ENCODE measurements at regions not wholly inside any gene's neighbourhood (a gene's known extent, or its start where the extent isn't known, plus 50 kb on each side); places are given as distances from the start of the nearest gene placed in this dataset.

DNA sequence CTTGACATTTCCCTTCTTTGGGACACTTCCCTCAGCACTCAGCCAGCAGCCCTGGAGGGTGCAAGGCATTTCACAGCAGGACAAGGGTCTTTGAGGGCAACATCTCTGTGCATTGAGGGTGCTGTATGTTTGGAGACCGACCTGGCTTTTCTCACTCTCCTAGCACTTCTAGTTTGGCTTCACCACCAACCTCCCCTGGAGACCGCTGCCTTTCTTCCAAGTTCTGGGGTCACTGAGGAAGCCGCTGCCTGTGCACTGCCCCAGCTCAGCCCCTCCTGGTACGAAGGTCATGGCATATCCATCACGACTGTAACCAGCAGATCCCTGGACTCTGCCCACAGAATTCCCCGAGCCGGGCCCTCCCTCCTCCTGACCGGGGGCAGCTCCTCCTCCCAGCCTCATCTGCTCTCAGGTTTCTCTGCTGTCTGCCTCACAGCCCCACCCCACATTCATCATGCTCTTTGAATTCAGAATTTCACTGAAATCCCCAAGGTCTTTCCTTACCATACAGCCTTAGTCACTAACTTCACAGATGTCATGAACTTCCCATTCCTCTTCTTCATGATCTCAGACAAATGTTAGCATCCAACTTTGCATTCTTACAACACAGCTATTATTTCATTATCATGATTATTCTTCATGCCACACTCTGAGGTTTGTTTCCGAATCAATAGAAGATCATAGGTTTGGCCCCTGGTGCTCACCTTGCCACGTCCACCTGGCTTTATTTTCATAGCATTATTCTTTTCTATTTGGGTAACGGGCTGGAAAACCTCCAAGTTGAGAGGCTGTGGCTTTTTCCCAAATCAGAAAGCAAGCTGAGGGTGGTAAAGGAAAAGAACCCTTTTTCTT, 113.0 kb upstream of the COPS8 start (continued):
- TF ChIP-seq BRF2 (CRISPR knock-in tag; IDR thresholded peaks at IDR 0.05) (0 out of 2 replicates have a peak, but pooled peaks have one; percentile 67), ZSCAN25 (CRISPR knock-in tag; IDR thresholded peaks at IDR 0.05) (peak; percentile 56; the same call in 1 of the 2 replicates), ELK4 (CRISPR knock-in tag; IDR thresholded peaks at IDR 0.05; ENCODE audit: borderline replicate concordance) (no peak), PBX2 (CRISPR knock-in tag; IDR thresholded peaks at IDR 0.05) (no peak; the same call in 1 of the 2 replicates), ZNF558 (CRISPR knock-in tag; IDR thresholded peaks at IDR 0.05; ENCODE audit: borderline replicate concordance) (no peak), NCOA1 (CRISPR knock-in tag; IDR thresholded peaks at IDR 0.05) (0 out of 2 replicates have a peak, but pooled peaks have one; percentile 58), ZNF329 (CRISPR knock-in tag; IDR thresholded peaks at IDR 0.05; ENCODE audit: low read depth) (no peak), SIX1 (CRISPR knock-in tag; IDR thresholded peaks at IDR 0.05; ENCODE audit: borderline replicate concordance) (peak; percentile 91), MIXL1 (CRISPR knock-in tag; IDR thresholded peaks at IDR 0.05) (peak; percentile 11; the same call in 1 of the 2 replicates), SOX13 (IDR thresholded peaks at IDR 0.05) (no peak), SOX13 (CRISPR knock-in tag; conservative IDR thresholded peaks at IDR 0.05 in 1 of 2, IDR thresholded peaks at IDR 0.05 in 1 of 2) (no peak; a peak in 1 of 4 replicates), SAP130 (CRISPR knock-in tag; IDR thresholded peaks at IDR 0.05; ENCODE audit: low read depth) (peak; percentile 73), DRAP1 (CRISPR knock-in tag; IDR thresholded peaks at IDR 0.05) (peak; percentile 68; the same call in 1 of the 2 replicates), ZNF572 (CRISPR knock-in tag; IDR thresholded peaks at IDR 0.05) (no peak; the same call in 1 of the 2 replicates), TARDBP (CRISPR knock-in tag; IDR thresholded peaks at IDR 0.05) (peak; percentile 60; the same call in 1 of the 2 replicates), KAT8 (CRISPR knock-in tag; IDR thresholded peaks at IDR 0.05) (no peak), ETV5 (CRISPR knock-in tag; IDR thresholded peaks at IDR 0.05; ENCODE audit: borderline replicate concordance) (peak; percentile 26; the same call in 1 of the 2 replicates), ZNF569 (CRISPR knock-in tag; IDR thresholded peaks at IDR 0.05; ENCODE audit: borderline replicate concordance) (no peak), ZNF331 (CRISPR knock-in tag; IDR thresholded peaks at IDR 0.05) (peak; percentile 63; the same call in 1 of the 2 replicates), PPARG (CRISPR knock-in tag; conservative IDR thresholded peaks at IDR 0.05) (no peak)
- TF ChIP-seq, protein P1, sequence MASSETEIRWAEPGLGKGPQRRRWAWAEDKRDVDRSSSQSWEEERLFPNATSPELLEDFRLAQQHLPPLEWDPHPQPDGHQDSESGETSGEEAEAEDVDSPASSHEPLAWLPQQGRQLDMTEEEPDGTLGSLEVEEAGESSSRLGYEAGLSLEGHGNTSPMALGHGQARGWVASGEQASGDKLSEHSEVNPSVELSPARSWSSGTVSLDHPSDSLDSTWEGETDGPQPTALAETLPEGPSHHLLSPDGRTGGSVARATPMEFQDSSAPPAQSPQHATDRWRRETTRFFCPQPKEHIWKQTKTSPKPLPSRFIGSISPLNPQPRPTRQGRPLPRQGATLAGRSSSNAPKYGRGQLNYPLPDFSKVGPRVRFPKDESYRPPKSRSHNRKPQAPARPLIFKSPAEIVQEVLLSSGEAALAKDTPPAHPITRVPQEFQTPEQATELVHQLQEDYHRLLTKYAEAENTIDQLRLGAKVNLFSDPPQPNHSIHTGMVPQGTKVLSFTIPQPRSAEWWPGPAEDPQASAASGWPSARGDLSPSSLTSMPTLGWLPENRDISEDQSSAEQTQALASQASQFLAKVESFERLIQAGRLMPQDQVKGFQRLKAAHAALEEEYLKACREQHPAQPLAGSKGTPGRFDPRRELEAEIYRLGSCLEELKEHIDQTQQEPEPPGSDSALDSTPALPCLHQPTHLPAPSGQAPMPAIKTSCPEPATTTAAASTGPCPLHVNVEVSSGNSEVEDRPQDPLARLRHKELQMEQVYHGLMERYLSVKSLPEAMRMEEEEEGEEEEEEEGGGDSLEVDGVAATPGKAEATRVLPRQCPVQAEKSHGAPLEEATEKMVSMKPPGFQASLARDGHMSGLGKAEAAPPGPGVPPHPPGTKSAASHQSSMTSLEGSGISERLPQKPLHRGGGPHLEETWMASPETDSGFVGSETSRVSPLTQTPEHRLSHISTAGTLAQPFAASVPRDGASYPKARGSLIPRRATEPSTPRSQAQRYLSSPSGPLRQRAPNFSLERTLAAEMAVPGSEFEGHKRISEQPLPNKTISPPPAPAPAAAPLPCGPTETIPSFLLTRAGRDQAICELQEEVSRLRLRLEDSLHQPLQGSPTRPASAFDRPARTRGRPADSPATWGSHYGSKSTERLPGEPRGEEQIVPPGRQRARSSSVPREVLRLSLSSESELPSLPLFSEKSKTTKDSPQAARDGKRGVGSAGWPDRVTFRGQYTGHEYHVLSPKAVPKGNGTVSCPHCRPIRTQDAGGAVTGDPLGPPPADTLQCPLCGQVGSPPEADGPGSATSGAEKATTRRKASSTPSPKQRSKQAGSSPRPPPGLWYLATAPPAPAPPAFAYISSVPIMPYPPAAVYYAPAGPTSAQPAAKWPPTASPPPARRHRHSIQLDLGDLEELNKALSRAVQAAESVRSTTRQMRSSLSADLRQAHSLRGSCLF (CRISPR knock-in tag; IDR thresholded peaks at IDR 0.05; ENCODE audit: borderline replicate concordance) = no peak

Data from HepG2 (cell line).